ENCODE measurements at regions not wholly inside any gene's neighbourhood (a gene's known extent, or its start where the extent isn't known, plus 50 kb on each side); places are given as distances from the start of the nearest gene placed in this dataset.

DNA sequence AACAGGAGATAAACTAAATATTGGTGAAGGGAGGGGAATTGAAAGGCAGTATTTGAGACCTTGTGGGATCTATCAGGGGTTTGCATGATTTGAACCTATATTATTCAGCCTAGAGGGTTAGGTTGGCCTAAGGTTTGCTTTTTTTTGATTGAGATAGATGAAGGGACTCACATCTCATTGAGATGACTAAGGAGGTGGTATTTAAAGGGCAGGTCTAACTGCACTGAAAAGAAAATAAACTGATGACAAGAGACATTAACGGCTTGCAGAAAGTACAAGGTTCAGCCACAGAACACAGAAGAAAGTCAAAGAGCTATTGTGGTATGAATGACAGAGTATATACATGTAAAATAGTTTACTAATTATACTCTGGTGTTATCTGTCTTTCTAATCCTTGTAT, 412.7 kb downstream of the CDH10 start:
- TF ChIP-seq, protein P1, sequence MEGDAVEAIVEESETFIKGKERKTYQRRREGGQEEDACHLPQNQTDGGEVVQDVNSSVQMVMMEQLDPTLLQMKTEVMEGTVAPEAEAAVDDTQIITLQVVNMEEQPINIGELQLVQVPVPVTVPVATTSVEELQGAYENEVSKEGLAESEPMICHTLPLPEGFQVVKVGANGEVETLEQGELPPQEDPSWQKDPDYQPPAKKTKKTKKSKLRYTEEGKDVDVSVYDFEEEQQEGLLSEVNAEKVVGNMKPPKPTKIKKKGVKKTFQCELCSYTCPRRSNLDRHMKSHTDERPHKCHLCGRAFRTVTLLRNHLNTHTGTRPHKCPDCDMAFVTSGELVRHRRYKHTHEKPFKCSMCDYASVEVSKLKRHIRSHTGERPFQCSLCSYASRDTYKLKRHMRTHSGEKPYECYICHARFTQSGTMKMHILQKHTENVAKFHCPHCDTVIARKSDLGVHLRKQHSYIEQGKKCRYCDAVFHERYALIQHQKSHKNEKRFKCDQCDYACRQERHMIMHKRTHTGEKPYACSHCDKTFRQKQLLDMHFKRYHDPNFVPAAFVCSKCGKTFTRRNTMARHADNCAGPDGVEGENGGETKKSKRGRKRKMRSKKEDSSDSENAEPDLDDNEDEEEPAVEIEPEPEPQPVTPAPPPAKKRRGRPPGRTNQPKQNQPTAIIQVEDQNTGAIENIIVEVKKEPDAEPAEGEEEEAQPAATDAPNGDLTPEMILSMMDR (IDR thresholded peaks at IDR 0.05; ENCODE audit: low read depth, low read length, poor library complexity, severe bottlenecking): no peak
- no peak for TF ChIP-seq EZH2phosphoT487 (IDR thresholded peaks at IDR 0.05; ENCODE audit: borderline replicate concordance, low read length)
- no peaks in the 10 kb centered on the region for H3K27me3 ChIP-seq (ENCODE audit: control insufficient read depth, low read length)
- no peaks in the 10 kb centered on the region for H3K4me1 ChIP-seq (ENCODE audit: control insufficient read depth, low read length)
- H4K20me1 ChIP-seq (ENCODE audit: control insufficient read depth, insufficient read depth, low read depth, low read length): no peaks in the 10 kb centered on the region
- no peak overlapping the region for H3K4me2 ChIP-seq (ENCODE audit: low read length)
- H3K4me3 ChIP-seq (ENCODE audit: low read length): no peak overlapping the region
- no peaks in the 10 kb centered on the region for H3K9me3 ChIP-seq (ENCODE audit: control insufficient read depth, insufficient read depth, low read length)
- no peaks in the 10 kb centered on the region for H3K36me3 ChIP-seq (ENCODE audit: control insufficient read depth, low read length)
- no peak overlapping the region for H3K27ac ChIP-seq (ENCODE audit: low read depth, low read length)
- no peaks in the 10 kb centered on the region for H3K79me2 ChIP-seq (ENCODE audit: control insufficient read depth, low read length)
- no peaks in the 10 kb centered on the region for H3F3A ChIP-seq (ENCODE audit: control insufficient read depth, insufficient read depth)
- no peaks in the 10 kb centered on the region for H3K9me2 ChIP-seq (replicated peaks; ENCODE audit: control insufficient read depth, low read length)

DNA sequence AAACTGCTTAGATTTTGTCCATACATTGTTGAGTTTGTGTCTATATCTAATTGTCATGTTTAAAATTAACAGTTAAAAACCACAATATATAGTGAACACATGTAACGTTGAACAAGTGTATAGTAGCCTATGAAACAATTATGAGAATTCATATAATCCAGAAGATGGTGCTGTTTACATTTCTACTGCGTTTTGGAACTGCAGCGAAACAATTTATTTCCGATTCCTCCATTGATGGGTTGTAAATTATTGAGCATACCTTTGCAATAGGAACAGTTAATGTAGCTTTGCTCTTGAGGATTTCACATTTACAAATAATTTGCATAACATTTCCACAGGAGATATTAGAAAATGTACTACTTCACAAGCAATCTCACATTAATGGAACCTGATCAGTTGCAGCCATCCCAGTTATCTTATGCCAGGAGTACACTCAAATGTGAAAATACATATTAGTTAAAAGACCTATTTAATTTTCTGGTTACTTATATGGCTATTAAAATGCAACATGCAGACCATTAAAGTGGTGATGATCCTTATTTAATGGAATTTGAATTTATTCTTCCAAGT, 411.8 kb downstream of the CDH10 start:
- no peaks in the 10 kb centered on the region for H4K20me1 ChIP-seq (ENCODE audit: control insufficient read depth, insufficient read depth, low read depth, low read length)
- no peak overlapping the region for H3K4me3 ChIP-seq (ENCODE audit: low read length)
- no peaks in the 10 kb centered on the region for H3K36me3 ChIP-seq (ENCODE audit: control insufficient read depth, low read length)
- H3K27me3 ChIP-seq (ENCODE audit: control insufficient read depth, low read length): no peaks in the 10 kb centered on the region
- no peaks in the 10 kb centered on the region for H3K9me2 ChIP-seq (replicated peaks; ENCODE audit: control insufficient read depth, low read length)
- no peaks in the 10 kb centered on the region for H3K9me3 ChIP-seq (ENCODE audit: control insufficient read depth, insufficient read depth, low read length)
- no peaks in the 10 kb centered on the region for H3K79me2 ChIP-seq (ENCODE audit: control insufficient read depth, low read length)
- no peaks in the 10 kb centered on the region for H3F3A ChIP-seq (ENCODE audit: control insufficient read depth, insufficient read depth)
- no peak overlapping the region for H3K27ac ChIP-seq (ENCODE audit: low read depth, low read length)
- H3K4me1 ChIP-seq (ENCODE audit: control insufficient read depth, low read length): no peaks in the 10 kb centered on the region
- no peak overlapping the region for H3K4me2 ChIP-seq (ENCODE audit: low read length)
- TF ChIP-seq, protein P1 (IDR thresholded peaks at IDR 0.05; ENCODE audit: low read depth, low read length, poor library complexity, severe bottlenecking): no peak
- no peak for TF ChIP-seq EZH2phosphoT487 (IDR thresholded peaks at IDR 0.05; ENCODE audit: borderline replicate concordance, low read length)

DNA sequence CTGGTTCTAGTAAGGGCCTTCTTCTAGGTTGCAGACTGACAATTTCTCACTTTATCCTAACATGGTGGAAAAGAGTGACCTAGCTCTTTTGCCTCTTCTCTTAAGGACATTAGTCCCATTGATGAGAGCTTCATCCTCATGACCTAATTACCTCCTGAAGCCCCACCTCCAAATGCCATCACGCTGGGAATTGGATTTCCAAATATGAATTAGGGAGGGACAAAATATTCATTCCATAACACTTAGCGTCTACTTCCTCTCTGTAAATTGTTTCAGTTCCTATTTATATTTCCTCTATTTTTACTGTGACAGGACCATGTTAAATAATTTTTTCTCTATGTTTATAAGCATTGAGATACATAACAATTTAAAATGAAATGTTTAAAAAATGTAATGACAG, 408.8 kb downstream of the CDH10 start:
- Histone ChIP-seq H3K9me2 (replicated peaks; ENCODE audit: control insufficient read depth, low read length) (no peaks in the 10 kb centered on the region), H3K9me3 (ENCODE audit: control insufficient read depth, insufficient read depth, low read length) (no peaks in the 10 kb centered on the region), H3K4me2 (ENCODE audit: low read length) (no peak overlapping the region), H3K4me1 (ENCODE audit: control insufficient read depth, low read length) (no peaks in the 10 kb centered on the region), H3K4me3 (ENCODE audit: low read length) (no peak overlapping the region), H3K27me3 (ENCODE audit: control insufficient read depth, low read length) (no peaks in the 10 kb centered on the region), H3K36me3 (ENCODE audit: control insufficient read depth, low read length) (no peaks in the 10 kb centered on the region), H4K20me1 (ENCODE audit: control insufficient read depth, insufficient read depth, low read depth, low read length) (no peaks in the 10 kb centered on the region), H3K27ac (ENCODE audit: low read depth, low read length) (no peak overlapping the region), H3F3A (ENCODE audit: control insufficient read depth, insufficient read depth) (no peaks in the 10 kb centered on the region), H3K79me2 (ENCODE audit: control insufficient read depth, low read length) (no peaks in the 10 kb centered on the region)
- no peak for TF ChIP-seq EZH2phosphoT487 (IDR thresholded peaks at IDR 0.05; ENCODE audit: borderline replicate concordance, low read length)
- TF ChIP-seq, protein P1 (IDR thresholded peaks at IDR 0.05; ENCODE audit: low read depth, low read length, poor library complexity, severe bottlenecking): no peak
